RCC 7860 (cell line): ENCODE measurements at regions not wholly inside any gene's neighbourhood (a gene's known extent, or its start where the extent isn't known, plus 50 kb on each side); places are given as distances from the start of the nearest gene placed in this dataset.

Experiments used
- DNase-seq: peaks from one replicate; pipeline ENCODE4 v3.0.0-alpha.2; 2015; ENCODE audit warnings: low spot score
- FAIRE-seq: peaks from 2 replicates; lab custom pipeline; 2012; peaks lifted over from hg19 to GRCh38; lab: Jason Lieb, UNC

DNA sequence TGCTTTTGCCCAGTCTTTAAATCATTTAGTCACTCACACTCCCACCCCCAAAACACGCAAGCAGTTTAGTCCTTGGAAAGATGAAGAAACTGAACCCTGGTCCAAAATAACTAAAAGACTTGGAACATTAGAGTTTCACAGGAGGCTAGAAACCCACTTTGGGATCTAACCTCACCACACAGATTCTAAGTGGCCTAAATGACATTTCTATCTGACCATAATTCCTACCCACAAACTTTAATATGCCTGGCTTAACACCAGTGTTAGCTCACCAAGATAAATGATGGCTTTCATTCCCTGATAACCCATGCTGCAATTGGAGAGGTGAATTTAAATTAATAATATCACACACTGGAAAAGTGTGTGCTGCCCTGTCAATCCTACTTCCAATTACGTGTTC, 295.3 kb upstream of the UBE2E2 start:
- DNase-seq, result no peak
- FAIRE-seq, result no peak

DNA sequence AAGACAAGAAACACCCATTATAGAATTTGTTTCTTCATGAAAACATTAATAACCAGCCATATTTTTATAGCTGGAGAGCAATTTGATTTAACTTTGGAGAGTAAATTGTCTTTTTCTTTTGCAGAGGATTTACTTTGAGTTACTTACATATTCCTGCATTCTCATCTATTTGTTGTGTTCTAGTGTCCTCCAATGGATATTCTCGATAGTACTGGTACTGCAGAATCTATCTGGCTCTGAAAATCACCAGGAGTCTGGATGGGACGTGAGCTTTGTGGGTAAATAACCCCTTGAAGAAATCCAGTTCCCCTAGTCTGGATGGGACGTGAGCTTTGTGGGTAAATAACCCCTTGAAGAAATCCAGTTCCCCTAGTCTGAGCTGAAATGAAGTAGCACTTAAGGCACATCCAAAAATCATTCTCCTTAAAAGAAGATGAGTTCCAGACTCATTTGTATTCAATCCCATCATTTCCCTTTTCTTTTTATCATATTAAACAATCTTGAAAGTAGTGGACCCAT, 294.1 kb upstream of the UBE2E2 start:
- DNase-seq, result no peak
- no peak for FAIRE-seq

DNA sequence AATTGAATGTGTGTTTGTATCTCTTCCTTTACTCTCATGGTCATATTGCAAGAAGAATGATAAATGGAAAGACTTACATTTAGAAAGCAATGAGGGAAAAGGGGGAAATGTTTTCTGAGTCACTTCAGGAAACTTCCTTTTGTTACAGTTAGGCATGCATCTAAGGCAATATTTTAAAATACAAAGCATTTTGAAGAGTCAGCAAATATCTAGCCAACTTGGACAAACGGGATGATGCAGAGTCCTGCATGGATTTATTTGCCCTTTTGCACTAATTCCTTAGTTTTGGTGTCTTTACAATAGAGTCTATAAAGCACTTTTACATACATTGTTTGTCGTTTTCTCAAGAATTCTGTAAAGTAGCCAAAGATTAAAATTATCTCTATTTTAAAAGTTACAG, 286.2 kb upstream of the UBE2E2 start:
- FAIRE-seq (no peak), DNase-seq (no peak)

DNA sequence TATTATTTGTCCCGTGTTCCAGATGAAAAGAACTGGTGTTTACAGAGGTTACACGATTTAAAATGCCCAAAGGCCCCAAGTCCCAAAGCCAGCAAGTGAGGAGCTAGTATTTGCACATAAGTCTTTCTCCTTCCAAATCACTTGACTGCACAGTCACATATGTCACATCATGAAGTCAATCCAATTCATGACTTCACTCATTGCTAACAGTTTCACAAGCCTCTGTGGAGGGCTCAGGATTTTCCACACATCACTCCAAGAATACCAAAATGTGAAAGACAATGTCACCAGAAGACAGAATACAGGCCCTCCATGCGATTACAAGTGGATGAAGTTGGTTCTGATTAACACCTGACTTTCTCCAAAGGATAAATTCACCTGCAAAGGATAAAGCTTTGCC, 283.1 kb upstream of the UBE2E2 start:
- FAIRE-seq, result no peak

DNA sequence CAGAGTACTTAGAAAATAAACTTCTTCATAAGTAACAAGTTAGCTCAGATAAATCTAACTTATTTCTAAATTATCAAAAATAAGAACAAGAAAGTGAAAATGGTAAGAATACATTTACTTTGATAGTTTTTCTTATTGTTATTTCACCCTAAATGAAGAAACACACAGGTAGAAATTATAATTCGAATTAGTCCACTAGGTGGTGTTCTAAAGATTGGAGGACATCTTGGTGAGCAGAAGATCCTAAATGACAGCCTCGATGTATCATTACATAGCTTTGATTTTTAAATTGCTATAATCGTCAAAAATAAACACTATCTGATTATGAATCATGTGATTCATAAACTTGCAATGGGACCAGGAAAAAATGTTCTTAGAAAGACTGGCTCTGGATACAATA, 280.8 kb upstream of the UBE2E2 start:
- DNase-seq (peak; percentile 11), FAIRE-seq (peak; percentile 80)

More for the DNA sequence above, 283.1 kb upstream of the UBE2E2 start:
- no peak for DNase-seq

DNA sequence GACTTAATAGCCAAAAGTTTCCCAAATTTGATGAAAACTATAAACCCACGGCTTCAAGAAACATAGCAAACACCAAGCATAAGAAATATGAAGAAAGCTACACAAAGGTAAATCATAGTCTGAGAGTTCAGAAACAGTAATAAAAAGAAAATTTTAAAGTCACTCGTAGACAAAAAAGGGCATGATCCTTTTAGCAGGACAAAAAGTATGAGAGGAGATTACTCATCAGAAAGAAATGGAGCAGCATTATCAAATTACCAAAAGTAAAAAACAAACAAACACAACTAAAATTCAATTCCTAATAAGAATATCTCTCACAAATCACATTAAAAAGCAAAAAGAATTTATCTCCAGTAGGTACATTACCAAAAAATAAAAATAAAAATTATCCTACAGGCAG, 279.4 kb upstream of the UBE2E2 start:
- FAIRE-seq, result no peak
- DNase-seq, result no peak

DNA sequence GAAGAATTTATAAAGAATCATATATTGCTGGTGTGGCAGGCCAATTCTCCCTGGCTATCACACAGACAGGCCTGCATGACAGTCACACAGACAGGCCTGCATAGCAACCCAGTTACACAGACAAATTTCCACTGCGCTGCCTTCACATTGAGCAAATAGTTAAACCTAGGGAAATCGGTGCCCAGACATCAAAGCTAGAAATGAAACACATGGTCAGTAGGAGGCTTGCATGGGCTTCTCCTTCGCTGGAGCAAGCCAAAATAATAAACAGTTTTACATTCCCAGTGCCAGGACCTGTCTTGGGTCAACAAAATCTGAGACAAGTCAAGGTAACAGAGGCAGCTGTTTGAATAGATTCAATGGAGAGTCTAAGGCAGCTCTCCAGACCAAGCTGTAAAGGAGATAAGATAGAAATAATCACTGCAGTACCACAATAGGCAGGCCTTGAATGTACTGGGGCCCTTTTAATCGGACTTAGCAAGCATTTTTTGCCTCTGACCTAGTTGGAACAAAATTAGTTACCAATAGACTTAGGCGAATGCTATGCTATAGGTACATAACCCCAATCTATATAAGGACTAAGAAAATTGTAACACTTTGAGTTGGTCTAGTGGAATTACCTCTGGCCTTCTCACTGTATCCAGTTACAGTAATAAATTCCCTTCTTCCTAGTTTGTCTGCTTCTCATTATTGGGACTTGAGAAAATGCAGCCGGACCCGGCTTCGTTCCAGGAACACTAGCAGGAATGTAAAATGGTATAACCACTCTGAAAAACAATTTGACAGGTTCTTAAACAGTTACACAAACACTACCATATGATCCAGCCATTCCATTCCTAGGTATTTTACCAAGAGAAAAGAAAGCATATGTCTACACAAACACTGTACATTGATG, 274.7 kb upstream of the UBE2E2 start:
- no peak for DNase-seq
- FAIRE-seq, result no peak

DNA sequence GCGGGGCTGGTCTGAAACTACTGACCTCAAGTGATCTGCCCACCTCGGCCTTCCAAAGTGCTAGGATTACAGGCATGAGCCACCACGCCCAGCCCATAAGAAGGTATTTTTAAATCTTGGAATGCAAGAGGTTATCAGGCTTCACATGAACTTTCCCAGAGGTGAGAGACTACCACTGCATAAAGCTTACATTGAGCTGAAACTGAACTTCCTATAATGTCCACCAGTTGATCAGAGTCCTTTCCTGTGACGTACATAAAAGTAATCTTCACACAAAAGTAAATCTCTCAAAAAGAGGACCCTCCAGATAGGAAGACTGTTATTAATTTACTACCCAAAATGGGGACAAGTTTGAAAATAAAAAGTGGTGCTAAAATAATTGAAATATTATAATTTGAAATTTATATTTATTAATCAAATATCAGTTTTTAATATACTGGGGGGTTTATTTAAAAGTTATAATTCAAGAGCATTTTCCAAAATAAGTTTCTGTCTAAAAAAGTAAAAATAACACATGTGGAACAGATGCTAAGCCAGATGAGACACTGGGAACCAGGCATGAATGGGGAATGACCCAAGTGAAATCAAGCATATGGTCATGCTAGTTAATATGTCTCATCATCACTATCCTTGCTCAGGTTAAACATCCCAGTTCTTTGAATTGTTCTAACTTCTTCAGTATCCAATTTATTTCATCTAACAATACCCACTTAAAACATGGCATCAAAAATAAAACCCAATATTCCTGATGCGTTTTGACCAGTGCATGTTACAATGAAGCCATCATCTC, 269.9 kb upstream of the UBE2E2 start:
- FAIRE-seq (no peak), DNase-seq (no peak)

DNA sequence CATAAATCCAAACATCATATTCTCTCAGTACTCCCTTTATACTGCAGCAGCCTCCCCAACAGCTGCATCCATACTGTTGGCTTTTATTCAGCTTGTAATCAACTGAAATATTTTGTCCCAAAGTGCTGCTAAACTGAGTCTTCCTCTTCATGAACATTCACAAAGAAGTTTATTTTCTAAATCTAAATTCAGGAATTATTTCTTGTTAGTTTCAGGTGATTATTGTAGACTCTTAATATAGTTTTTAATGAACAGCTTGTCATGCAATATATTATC, 269.3 kb upstream of the UBE2E2 start:
- no peak for FAIRE-seq
- no peak for DNase-seq

DNA sequence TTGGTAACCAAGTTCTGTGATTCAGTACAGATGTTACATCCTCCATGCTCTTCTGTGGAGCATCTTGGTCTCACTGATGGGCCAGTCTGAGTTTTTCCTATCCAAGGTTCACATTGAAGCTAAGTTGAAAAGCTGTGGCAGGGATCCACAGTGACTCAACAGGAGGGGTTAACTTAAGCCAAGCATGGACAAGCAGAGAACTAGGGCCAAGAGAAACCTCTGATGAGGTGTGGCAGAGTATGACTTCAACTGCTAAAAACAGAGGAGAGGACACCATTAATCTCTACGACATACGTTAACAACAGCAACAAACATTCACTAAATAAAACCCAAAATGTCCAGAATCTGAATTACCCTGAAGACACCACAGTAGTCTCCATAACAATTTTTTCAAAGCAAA, 268.1 kb upstream of the UBE2E2 start:
- no peak for FAIRE-seq
- no peak for DNase-seq

DNA sequence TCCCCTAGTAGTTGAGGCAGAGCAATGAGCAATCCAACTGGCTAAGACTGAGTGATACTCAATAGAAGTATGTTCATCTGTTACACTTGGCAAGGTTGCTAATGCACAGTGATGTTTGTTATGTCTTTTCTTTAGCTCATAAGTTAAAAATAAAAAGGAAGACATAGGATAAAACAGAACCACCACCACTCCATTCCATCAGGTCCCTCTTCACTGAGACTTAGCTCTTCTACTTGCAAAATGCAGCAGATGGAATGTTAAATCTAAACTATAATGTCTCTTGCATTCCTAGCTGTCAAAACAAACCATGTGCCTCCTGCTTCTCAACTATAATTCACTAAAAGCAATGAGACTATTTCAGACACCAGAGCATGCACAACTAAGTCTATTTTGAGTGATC, 265.6 kb upstream of the UBE2E2 start:
- no peak for FAIRE-seq

DNA sequence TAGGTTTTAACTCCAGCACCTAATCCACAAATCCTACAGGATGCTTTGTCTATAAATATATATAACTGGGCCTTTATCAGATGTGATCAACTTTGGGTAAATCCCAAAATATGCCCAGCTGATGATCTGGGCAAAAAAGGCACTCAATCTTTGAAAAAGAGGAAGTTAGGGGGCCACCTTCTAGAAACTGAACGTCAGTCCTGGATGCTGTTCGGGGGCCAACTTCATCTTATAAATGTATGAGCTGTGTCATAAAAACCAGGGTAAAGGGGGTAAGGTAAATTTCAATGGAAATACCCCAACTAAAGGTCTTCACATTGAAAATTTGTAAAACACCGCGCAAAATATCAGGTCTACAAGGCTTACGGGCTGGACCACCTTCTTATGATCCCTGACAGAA, 264.4 kb upstream of the UBE2E2 start:
- DNase-seq, result no peak
- FAIRE-seq, result no peak

More for the DNA sequence above, 265.6 kb upstream of the UBE2E2 start:
- no peak for DNase-seq

DNA sequence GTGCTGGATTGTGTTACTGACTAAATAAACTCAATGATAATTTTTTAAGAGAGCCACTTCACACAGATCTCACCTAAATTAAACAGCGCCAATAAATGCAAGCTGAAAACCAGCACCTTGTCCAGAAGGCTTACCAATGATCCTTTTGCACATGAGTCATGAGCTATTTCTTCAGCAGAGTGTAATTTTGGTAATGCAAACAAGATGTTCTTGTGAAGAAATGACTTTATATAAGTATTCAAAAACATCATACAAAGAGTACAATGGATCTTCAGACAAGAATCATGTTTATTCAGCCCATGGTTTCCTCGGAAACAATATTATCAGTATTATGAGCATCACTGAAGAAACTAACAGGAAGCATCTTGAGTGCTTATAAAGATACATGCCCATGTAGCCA, 263.8 kb upstream of the UBE2E2 start:
- FAIRE-seq (no peak), DNase-seq (no peak)

DNA sequence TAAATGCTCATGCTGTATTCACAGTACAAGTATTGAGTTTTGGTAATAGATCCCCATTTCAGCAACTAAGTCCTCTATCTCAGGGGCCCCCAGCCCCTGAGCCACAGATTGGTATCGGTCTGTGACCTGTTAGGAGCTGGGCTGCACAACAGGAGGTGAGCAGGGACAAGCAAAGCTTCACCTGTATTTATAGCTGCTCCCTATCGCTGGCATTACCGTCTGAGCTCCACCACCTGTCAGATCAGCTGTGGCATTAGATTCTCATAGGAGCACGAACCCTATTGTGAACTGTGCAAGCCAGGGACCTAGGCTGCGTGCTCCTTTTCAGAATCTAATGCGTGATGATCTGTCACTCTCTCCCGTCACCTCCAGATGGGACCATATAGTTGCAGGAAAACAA, 262.8 kb upstream of the UBE2E2 start:
- no peak for FAIRE-seq
- no peak for DNase-seq

DNA sequence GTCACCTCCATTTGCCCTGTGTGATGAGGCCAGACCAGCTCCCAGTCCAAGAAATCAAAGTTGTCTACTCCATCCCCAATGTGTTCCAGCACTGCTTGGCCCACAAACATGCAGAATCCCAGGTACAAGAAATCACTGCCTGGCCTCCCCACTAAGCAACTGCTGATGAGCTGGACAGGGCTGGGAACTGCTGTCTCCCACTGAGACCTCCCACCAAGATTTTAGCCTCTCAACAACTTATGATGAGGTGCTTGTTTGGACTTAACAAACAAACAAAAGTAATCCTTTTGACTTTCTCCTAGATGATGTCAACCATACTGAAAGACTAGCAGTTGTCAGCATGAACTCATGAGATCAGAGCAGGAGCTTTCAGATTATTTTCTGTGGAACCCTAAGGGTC, 260.1 kb upstream of the UBE2E2 start:
- no peak for FAIRE-seq
- no peak for DNase-seq

DNA sequence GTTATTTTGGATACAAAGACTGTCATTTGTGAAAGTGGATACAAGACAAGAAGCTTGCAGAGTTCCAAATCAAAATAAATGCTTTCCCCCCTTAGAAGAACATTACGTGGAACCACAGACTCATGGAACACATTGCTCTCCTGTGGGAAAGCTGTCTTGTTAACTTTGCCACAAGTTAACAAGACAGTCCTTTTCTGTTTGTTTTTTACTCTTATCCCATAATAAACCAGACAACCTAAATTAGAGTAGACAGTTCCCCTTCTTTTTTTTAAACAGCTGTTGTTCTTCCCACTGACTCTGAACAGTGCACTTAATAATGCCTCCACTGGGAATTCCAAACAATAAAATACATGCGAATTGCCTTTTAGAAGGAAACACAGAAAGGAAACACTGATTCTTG, 255.3 kb upstream of the UBE2E2 start:
- DNase-seq (no peak), FAIRE-seq (no peak)

DNA sequence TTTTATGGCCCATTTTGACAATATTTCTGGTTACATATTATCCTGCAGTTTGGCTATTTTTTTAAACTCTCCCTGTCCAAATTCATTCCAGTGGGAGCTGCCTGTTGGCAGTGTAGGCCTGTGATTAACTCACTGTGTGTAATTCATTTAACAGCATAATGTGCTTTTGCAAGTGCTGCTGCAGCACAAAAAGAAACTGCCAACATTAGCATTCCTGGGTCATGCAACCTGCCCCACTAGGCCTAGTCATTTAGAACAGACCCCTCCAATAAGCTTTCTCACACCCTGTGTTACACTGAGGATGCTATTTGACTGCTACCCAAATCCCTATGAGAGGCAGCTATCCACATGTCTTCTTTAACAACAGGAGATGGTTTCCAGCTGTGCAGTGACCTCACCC, 251.2 kb upstream of the UBE2E2 start:
- FAIRE-seq (no peak), DNase-seq (no peak)

DNA sequence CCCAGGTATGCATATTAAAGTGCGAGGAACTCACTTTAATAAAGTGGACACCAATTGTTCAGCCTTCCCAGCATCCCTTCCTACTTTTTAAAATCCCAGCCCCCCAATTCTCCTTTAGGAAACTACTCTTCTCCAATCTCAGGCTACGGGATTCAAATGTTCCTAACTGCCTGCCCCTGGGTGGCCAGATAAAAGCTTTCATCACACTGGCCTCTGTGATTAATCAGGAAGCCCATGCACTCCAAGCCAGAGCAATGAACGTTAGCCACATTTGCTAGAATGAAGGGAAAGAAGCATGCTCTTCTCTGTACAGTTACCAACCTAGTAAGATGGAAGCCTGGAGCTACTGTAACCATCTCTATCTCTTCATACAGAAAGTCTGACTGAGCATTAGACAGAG, 250.3 kb upstream of the UBE2E2 start:
- FAIRE-seq, result no peak

DNA sequence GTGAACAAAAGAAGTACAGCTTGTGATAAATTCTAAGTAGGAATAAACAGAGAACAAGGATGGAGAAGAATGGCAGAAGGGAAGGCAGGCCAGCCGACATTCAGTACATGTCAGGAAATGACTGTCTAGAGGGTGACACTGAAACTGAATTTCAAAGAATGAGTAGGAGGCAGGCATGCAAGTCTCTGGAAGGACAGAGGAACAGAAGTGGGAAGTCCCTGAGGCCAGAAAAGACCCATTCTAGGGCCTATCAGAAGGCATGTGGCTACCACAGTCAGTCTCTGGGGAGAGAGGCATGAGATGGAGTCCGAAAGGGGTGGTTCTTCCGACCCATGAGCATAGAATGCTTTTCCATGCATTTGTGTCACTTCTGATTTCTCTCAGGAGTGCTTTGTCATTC, 243.5 kb upstream of the UBE2E2 start:
- no peak for FAIRE-seq

More for the DNA sequence above, 250.3 kb upstream of the UBE2E2 start:
- DNase-seq, result no peak

DNA sequence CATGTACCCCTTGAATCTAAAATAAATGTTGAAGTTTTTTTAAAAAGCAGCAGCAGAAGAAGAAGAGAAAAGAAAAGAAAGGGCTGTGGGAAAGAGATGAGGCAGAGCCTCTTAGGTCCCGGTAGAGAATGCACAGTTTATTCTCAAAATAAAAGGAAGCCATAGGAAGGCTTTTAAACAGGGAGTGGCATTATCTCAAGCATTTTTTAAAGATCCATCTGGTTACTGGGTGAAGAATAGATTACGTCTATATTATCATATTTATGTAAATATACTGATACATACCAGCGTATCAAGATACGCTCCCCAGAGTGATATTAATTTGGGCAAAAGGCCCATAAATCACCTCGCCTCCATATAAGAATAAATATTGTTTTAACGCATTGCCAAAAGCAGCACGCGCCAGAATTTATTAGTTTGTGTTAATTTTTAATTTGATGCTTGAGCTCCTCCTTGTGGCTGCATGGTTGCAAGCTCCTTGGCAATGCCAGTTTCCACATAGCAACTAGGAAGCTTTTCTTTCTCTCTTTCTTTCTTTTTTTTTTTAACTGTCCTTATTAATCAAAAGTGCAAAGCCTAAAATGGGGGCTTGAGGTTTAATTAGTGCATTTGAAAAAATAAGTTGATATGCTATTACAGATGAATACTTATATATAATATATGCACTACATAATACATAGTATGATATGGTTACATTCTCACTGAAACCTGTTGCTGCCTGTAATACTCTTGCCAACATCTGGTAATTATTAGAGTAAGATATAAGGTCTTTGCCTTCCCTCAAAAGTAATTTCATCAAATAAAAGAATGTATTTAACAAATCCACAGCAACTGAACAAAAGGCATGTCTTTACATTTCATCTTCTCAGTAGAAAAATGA, 242.8 kb upstream of the UBE2E2 start:
- DNase-seq (peak; percentile 14), FAIRE-seq (peak; percentile 35)

More for the DNA sequence above, 243.5 kb upstream of the UBE2E2 start:
- DNase-seq, result no peak

DNA sequence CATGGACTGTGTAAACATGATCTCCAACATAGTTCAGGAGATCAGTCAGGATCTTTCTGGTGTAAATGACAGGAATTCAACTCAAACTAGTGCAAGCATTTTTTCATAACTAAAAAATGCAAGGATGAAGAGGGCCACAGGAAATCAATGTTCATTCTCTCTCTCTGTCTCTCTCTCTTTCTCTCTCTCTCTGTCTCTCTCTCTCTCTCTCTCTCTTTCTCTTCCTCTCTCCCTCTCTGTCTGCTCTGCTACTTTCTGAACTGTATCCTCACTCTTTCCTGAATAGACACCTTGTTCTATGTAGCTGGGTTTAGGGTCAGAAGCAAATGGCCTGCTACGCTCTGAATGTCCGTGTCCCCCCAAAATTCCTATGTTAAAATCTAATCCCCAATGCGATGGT, 240.9 kb upstream of the UBE2E2 start:
- no peak for FAIRE-seq
- no peak for DNase-seq
